Activated CD8-positive, alpha-beta T cell treated with anti-CD3 and anti-CD28 coated beads for 36 hours (primary cell): ENCODE measurements at regions not wholly inside any gene's neighbourhood (a gene's known extent, or its start where the extent isn't known, plus 50 kb on each side); places are given as distances from the start of the nearest gene placed in this dataset.

ENCODE experiments used
- ATAC-seq: fragments of 200-7000 bp; cut with Tn5 transposase; one replicate; pipeline ENCODE4 v1.10.0; 2021; ENCODE audit warnings: mild to moderate bottlenecking, moderate library complexity
- CTCF ChIA-PET: fragments of 350-600 bp; sonication (Branson Sonifier 250); formaldehyde crosslinking; loops from one replicate; lab custom pipeline; 2021; ENCODE audit warnings: antibody characterized with exemption; lab: Charles Lee
- POLR2A ChIA-PET: fragments of 350-600 bp; sonication (Branson Sonifier 250); formaldehyde crosslinking; loops from one replicate; lab custom pipeline; 2021; ENCODE audit warnings: antibody characterized with exemption; lab: Charles Lee
- DNase-seq: peaks from one replicate; pipeline ENCODE4 v3.0.0-alpha.2; 2020
- H3K27ac Mint-ChIP-seq: one replicate; pipeline ENCODE4 v1.8.0; 2021; ENCODE audit warnings: mild to moderate bottlenecking, mixed read lengths
- H3K27me3 Mint-ChIP-seq: one replicate; pipeline ENCODE4 v1.8.0; 2021; ENCODE audit warnings: mixed read lengths
- H3K36me3 Mint-ChIP-seq: one replicate; pipeline ENCODE4 v1.8.0; 2021; ENCODE audit warnings: low read depth, mixed read lengths
- H3K4me1 Mint-ChIP-seq: one replicate; pipeline ENCODE4 v1.8.0; 2021; ENCODE audit warnings: low read depth, mixed read lengths
- H3K4me3 Mint-ChIP-seq: one replicate; pipeline ENCODE4 v1.8.0; 2021; ENCODE audit warnings: mild to moderate bottlenecking, moderate library complexity, mixed read lengths
- H3K9me3 Mint-ChIP-seq: one replicate; pipeline ENCODE4 v1.8.0; 2021; ENCODE audit warnings: mixed read lengths
- CTCF ChIP-seq: fragments of 200-600 bp; IDR thresholded peaks from one replicate; pipeline ENCODE4 v1.8.0; 2022; ENCODE audit warnings: antibody characterized with exemption, mild to moderate bottlenecking
- intact Hi-C: fragments of 100-400 bp; cut with micrococcal nuclease; formaldehyde crosslinking; loops from one replicate; pipeline ENCODE4 v1.10.0; 2022

- DNase-seq (peak; percentile 18), ATAC-seq (peak; percentile 86)
- ChIA-PET CTCF (interaction anchor here (1.4 kb wide), 1 partner anchor 16 kb away, joined by 3 read pairs; no protein-coding TSS in a partner anchor), POLR2A (interaction anchor here (0.6 kb wide), 1 partner anchor 382 kb away, joined by 3 read pairs; no protein-coding TSS in a partner anchor)
- Mint-ChIP-seq H3K27ac (peak overlapping the region; percentile 70), H3K4me3 (no peak overlapping the region), H3K4me1 (peaks cover 9% of the 10 kb centered on the region), H3K27me3 (peaks cover 5% of the 10 kb centered on the region), H3K36me3 (no peaks in the 10 kb centered on the region), H3K9me3 (peaks cover 1% of the 10 kb centered on the region)
- intact Hi-C loops, result no loop called here
- no peak for TF ChIP-seq CTCF
These were observed 415.3 kb upstream of the CADM1 start for GRCh38 chr11:115919341-115920091.

- H3K27me3 Mint-ChIP-seq, result peaks cover 5% of the 10 kb centered on the region
- DNase-seq, result no peak
- no peak for TF ChIP-seq CTCF
- ATAC-seq, result no peak
- H3K27ac Mint-ChIP-seq, result no peak overlapping the region
- POLR2A ChIA-PET, result no interaction called here
- H3K9me3 Mint-ChIP-seq, result no peaks in the 10 kb centered on the region
- no peak overlapping the region for H3K4me3 Mint-ChIP-seq
- intact Hi-C loops, result no loop called here
- no peaks in the 10 kb centered on the region for H3K36me3 Mint-ChIP-seq
- peaks cover 9% of the 10 kb centered on the region for H3K4me1 Mint-ChIP-seq
- CTCF ChIA-PET, result no interaction called here
These were observed 414.4 kb upstream of the CADM1 start for GRCh38 chr11:115918576-115918975.

DNA sequence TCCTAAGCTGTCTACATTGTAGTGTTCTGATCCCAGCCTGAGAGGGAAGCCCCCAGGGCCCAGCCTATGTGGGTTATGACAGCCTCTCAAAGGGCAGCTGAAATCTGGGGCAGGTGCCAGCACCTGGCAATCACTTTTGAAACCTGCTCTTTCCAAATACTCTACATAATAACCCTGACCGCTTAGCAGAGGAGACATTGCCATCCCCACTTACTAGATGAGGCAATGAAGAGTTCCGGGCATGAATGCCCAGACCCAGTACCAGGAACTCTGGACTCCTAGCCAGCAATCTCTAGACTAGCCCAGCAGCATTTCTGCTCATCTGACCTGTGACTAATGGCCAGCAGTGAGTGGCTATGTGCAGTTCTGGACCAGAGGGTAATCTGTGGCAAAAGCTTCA, 412.4 kb upstream of the CADM1 start:
- POLR2A ChIA-PET, result no interaction called here
- intact Hi-C loops, result no loop called here
- H3K27ac Mint-ChIP-seq, result no peak overlapping the region
- H3K4me1 Mint-ChIP-seq, result peaks cover 9% of the 10 kb centered on the region
- H3K36me3 Mint-ChIP-seq, result no peaks in the 10 kb centered on the region
- CTCF ChIA-PET, result interaction anchor here (1.0 kb wide), 1 partner anchor 14 kb away, joined by 3 read pairs; no protein-coding TSS in a partner anchor
- ATAC-seq (no peak), DNase-seq (no peak)
- H3K27me3 Mint-ChIP-seq, result peaks cover 3% of the 10 kb centered on the region
- no peak for TF ChIP-seq CTCF
- H3K9me3 Mint-ChIP-seq, result no peaks in the 10 kb centered on the region
- no peak overlapping the region for H3K4me3 Mint-ChIP-seq

DNA sequence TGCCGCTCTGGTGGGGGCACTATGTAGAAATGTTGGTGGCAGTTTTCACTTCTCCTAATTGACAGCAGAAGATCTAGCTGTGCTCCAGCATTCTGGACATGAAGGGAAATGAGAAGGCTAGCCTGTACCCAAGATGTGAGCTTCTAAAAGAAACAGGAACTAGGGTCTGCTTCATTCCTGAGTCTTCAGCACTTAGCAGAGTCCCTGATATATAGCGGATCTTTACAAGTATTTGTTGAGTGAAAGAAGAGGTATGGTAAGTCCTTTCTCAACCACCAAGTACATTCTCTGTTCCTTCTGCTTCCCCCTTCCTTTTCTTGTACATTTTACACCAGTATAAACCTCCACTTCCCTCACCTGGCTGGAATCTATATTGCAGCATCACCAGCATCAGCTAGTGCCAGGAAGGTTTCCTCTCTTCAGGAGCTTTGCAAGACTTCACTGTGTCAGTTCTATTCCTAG, 408.3 kb upstream of the CADM1 start:
- no peak overlapping the region for H3K4me3 Mint-ChIP-seq
- no peaks in the 10 kb centered on the region for H3K36me3 Mint-ChIP-seq
- no peak overlapping the region for H3K27ac Mint-ChIP-seq
- no peaks in the 10 kb centered on the region for H3K4me1 Mint-ChIP-seq
- peaks cover 3% of the 10 kb centered on the region for H3K27me3 Mint-ChIP-seq
- H3K9me3 Mint-ChIP-seq, result no peaks in the 10 kb centered on the region
- no peak for TF ChIP-seq CTCF
- POLR2A ChIA-PET, result no interaction called here
- ATAC-seq (no peak), DNase-seq (no peak)
- CTCF ChIA-PET, result no interaction called here
- intact Hi-C loops, result no loop called here

- ATAC-seq (no peak), DNase-seq (no peak)
- Mint-ChIP-seq H3K4me3 (no peak overlapping the region), H3K4me1 (no peaks in the 10 kb centered on the region), H3K36me3 (no peaks in the 10 kb centered on the region), H3K27me3 (peaks cover 3% of the 10 kb centered on the region), H3K27ac (no peak overlapping the region), H3K9me3 (no peaks in the 10 kb centered on the region)
- ChIA-PET POLR2A (no interaction called here), CTCF (no interaction called here)
- intact Hi-C loops, result no loop called here
- TF ChIP-seq CTCF, result no peak
These were observed 407.6 kb upstream of the CADM1 start for GRCh38 chr11:115911613-115912346.
